ENCODE measurements at regions not wholly inside any gene's neighbourhood (a gene's known extent, or its start where the extent isn't known, plus 50 kb on each side); places are given as distances from the start of the nearest gene placed in this dataset.

DNA sequence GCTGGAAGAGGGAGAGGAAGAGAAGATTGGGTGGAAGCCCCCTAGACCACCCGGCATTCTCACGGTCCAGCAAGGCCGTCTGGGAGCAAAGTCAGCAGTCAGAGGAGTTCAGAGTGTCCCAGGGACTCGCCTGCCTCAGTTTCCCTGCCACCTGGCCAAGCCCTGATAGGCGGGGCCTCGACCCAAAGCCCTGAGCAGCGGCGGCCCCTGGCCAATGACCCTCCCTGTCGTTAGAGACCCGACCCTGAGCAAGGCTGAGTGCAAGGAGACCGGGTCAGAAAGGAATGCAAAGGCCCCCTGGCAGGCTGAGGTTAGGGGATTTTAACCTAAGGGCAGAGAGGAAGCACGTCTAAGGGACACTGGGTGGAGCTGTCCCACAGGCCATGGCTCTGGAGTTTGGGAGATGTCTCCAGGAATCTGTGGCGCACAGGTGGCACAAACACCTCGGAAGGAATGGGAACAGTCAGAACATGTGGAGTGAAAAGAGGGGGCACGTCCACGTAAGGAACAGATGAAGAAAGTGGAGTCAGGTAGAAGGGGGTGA is 196.8 kb upstream of the PDE1C start:
- no peak for DNase-seq (ENCODE audit: low read depth in 3 of 3)

DNA sequence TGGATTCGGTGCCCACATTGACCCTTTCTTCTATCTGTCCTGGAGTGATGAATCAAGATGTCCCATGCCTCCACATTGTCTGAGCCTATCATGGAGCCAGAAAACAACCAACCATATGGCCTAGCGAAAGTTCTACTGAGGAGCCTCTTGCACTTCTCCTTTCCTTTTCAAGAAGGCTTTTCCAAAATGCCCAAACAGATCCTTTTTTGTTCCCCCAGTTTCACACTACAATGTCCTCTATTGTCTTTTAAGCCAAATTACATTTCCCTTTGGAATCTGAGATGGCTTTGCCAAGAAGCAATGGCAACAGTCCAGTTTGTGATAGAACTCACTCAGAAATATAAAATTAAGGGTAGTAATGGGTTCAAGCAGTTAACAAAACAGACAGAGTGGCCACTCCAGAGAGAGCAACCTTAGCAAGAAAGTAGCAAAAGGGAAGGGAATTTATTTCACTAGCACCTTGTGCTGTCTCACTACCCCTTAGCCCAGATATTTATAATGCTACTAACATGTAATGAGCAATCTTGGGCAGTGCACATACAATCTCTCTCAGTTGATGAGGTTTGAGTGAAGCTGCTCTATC is 194.6 kb upstream of the PDE1C start:
- no peak for DNase-seq (ENCODE audit: low read depth in 3 of 3)

GRCh38 chr7:32263611-32264010 is 193.4 kb upstream of the PDE1C start:
- DNase-seq (ENCODE audit: low read depth in 3 of 3): no peak

DNA sequence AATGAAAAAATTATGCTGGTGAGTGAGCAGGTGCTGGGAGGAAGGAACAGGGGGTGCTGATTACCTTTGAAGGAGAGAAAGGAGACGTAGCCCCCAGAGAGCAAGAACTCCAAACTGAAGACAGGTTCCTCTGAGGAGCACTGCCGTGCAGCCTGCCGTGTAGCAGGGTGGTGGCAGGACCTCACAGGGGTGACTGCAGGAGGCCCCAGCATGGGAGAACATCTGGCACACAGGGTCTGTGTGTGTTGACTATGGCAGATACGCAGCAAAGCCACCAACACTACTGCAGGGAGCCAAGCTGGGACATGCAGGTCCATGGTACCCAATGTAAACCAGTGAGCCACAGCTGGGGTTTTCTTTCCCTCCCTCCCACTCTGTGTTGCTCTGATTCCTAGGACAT is 192.1 kb upstream of the PDE1C start:
- DNase-seq (ENCODE audit: low read depth in 3 of 3): no peak

GRCh38 chr7:32259931-32260596 is 189.9 kb upstream of the PDE1C start:
- DNase-seq (ENCODE audit: low read depth in 3 of 3): no peak

GRCh38 chr7:32258265-32258664 is 188.1 kb upstream of the PDE1C start:
- DNase-seq (ENCODE audit: low read depth in 3 of 3): no peak

DNA sequence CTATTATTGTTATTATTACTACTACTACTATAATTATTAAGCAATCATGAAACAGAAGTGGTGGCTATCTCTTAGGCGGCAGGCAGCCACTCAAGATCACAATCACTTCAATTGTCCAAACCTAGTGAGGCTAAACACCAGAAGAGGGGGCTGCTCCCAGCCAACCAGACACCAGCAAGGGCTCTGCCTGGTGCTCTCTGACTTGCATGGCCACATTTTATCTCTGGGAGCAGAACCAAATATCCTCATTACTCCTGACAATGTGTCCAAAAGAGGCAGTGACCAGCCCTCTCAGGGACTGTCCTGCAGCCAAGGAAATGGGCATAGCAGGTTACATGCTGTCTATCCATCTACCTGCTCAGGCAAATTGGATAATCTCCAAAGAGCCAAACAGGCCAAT is 187.4 kb upstream of the PDE1C start:
- DNase-seq (ENCODE audit: low read depth in 3 of 3): no peak

DNA sequence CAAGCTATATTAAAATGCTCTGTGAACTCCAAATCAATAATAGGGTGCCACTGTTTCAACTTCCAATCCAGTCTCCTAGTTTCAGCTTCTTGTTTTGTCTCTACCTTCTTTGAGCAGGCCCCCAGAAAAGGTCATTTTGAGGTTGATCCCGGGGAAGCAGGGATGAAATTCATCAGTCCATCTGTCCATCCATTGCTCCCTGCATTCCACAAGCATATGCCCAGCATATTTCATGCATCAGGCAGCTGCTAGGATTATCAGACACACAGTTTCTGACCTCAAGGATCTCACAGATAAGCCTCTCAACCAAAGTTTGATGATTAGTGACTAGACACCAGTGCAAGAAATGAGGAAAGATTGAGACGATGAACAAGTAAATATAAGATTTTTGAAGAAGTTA is 186.6 kb upstream of the PDE1C start:
- DNase-seq (ENCODE audit: low read depth in 3 of 3): no peak

DNA sequence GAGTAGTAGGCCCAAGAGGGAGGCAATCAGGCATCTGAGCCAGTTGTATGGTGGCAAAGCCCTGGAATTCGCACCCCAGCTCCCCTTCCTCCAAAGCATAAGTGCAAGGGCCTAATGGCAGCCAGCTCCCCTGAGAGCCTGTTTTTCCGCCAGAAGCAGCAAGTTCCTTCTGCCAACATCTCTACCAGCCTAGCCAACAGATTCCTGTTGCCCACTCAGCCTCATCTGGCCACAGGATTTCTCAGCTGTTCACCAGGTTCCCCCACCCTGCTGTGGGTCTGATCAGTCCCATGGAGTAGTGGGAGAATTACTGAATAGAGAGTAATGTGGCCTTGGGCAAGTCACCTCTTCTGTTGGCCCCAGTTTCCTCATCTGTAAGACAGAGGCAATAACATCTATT is 186.2 kb upstream of the PDE1C start:
- DNase-seq (ENCODE audit: low read depth in 3 of 3): no peak

- DNase-seq (ENCODE audit: low read depth in 3 of 3): no peak
Measured at GRCh38 chr7:32255036-32255435, 184.8 kb upstream of the PDE1C start.

DNA sequence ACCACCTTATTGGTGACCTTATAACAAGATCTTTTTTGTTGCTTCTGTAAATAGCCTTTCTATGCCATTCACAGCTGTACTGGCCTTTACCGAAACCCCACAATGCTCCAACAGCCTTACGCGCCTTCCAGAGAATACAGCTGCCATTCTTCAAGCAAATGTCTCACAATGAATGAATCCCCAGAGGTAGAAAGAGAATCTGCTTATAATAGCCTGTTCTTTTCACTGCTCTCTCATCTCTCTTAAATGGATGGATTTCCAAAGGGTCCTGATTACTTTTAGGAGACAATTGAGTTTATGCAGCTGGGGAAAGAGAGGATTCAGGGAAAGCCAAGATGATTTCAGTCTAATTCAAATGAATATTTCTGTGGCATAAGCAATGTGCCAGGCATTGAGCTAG is 183.1 kb upstream of the PDE1C start:
- no peak for DNase-seq (ENCODE audit: low read depth in 3 of 3)

DNA sequence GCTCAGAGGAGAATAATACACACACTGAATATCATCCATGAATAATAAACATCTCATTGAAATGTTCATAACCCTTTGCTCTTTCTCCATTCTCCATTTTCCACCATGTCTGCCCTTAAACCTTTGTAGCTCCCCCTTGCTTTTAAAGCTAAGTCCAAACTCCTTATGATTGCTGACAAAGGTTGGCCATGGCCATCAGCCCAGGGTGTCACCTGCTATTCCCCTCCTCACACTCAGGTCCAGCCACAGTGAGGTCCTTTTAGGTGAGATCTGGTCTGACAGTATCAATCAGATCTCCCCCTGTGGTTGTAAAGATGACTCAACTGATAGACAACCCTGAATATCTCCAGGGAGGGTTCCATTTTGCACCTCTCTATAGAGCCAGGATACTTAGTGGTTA is 181.5 kb upstream of the PDE1C start:
- no peak for DNase-seq (ENCODE audit: low read depth in 3 of 3)

DNA sequence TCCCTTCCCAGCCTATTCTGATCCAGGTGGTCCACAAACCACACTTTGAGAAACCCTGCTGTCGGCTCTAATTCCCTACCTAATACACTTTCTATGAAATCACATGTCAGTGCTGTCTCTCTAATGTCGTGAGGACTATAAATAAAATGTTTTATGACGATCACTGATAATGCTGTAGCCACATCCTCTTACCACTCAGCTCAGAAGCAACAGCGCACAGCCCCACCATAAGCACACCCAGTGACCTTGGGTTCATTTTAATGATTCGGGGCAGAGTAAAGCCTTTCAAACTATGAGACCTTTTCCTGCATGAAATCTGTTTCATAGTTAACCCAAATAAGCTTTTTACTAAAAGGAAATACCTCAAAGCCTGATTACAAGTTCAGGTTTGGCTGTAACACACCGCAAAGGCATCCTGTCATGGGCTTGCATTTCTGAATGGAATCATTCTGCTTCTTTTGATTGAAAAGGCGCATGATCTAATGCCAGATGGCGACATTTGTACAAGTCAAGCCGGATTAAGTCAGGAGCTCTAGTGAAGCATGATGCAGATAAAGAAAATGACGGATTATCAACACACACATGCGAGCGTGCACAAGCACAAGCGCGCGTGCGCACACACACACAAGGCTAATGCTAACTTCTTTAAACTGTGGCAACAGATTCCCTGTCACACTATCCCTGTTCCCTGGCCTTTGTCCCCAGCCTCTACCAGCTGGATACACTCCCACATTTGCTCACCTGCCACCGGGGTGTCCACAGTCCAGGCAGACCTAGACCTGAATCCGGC is 180.5 kb upstream of the PDE1C start:
- DNase-seq (ENCODE audit: low read depth in 3 of 3): no peak

DNA sequence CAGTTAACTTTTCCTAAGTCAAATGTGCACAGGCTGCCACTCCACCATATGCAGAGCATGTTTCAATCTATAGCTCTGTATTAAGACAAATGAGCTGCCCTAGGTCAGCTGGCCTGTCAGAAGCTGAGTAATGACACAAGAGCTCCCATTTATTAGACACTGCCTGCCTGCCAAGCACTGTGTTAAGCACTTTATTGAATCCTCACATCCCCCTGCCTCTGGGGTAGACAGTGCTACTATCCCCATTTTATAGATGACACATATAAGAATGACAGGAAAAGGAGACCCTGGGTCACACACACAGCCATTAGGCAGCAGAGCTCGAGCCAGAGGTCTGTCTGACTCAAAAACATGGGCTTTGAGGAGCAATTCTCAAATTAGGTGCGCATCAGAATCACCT is 179.8 kb upstream of the PDE1C start:
- no peak for DNase-seq (ENCODE audit: low read depth in 3 of 3)

DNA sequence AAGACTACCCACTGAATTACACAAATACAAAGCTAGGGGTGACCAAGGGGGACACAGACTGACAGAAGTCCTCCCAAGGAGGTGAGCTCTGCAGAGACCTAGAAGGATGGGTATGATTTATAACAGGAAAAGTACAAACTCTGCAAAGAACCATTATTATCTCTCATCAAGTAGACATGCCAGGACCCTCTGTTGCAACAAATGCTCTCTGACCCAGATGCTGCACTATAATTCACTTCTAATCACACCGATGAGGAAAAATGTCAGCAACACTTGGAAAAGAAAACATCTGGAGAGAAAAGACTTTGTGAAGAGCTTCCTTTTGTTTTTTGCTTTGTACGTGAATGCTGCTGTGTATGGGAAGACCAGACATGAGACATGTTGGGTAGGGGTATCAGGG is 178.3 kb upstream of the PDE1C start:
- DNase-seq (ENCODE audit: low read depth in 3 of 3): no peak

DNA sequence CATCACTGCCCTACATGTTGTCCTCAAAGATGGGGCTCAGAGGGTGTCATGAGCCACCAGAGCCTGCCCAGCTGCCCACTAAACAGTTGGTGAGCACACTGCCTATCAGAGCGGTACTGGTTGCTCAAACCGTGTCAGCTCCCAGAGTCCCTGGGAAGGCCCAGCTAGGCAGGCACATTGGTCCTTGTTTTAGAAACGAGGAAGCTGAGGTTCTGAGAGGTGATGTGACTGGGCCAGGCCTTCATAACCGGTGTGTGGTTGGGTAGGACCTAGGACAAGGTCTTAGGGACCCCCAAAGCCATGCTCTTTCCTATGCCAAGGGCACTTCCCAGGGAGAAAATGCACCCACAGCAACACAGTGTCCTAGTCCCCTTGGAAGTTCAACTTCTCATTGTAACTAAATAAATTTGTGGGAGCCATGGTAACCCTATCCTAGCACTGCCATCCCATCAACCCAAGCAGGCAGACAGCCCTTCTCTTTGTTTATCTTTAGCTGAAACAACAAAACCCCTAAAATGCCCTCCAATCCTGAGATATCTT is 174.7 kb upstream of the PDE1C start:
- no peak for DNase-seq (ENCODE audit: low read depth in 3 of 3)

DNA sequence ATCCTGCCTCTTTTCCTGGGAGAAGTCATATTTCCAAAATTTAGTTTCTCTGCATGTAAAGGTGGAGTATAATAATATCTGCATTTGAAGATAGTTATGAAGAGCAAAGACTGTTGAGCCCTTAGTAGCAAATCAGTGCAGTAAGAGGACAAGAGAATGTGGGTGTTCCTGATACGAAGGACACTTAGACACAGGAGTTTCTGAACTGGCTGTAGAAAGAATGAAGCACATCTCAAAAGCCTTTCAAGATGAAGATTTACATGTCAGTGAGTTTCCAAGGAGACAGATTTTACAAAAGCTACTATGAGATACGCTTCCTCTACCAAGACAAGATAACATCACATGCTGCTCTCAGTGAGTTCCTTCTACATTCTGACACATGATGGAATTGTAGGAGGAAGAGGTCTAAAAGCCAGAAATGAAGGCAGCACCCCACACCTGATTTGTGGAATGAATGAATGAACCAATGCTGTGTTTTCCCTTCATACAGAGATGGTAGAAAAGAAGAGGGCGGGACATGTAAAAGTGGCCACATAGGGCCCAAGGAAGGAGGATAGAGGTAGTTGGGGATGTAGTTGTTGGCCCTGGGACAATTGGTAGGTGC is 173.6 kb upstream of the PDE1C start:
- no peak for DNase-seq (ENCODE audit: low read depth in 3 of 3)

GRCh38 chr7:32242436-32242835 is 172.2 kb upstream of the PDE1C start:
- no peak for DNase-seq (ENCODE audit: low read depth in 3 of 3)

DNA sequence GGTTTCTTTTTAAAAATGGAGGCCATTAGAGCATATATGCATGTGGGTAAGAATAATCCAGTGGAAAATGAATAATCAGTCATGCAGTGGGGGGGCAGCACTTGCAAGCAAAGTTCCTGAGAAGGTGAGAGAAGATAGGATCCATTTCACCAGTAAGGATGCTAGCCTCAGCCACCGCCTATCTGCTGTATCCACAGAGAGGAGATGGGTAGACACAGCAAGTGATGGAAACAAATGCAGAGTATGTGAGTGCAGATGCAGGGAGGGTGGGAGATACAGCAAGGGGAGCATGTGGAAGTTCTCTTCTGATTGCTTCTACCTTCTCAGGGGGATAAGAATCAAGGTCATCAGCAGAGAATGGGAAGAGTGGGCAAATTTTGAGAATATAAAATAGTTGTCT is 171.4 kb upstream of the PDE1C start:
- DNase-seq (ENCODE audit: low read depth in 3 of 3): no peak

DNA sequence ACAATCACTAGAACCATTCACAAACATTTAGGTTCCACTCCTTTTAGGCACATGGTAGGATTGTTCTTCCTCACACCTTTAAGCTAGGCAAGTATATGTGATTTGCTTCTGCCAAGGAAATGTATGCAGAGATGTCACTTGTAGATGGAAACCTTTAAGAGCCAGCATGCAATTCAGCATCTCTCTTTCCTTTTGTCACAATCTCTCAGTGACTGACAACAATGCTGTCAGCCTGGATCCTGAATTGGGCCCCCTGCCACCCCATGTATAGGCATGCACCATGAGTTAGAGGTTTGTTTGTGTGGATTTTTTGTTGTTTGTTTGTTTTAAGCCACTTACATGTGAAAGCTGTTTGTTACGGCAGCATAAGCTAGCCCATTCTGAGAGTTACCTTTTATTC is 169.6 kb upstream of the PDE1C start:
- DNase-seq (ENCODE audit: low read depth in 3 of 3): no peak

GRCh38 chr7:32228601-32229000 is 158.4 kb upstream of the PDE1C start:
- DNase-seq (ENCODE audit: low read depth in 3 of 3): no peak

DNA sequence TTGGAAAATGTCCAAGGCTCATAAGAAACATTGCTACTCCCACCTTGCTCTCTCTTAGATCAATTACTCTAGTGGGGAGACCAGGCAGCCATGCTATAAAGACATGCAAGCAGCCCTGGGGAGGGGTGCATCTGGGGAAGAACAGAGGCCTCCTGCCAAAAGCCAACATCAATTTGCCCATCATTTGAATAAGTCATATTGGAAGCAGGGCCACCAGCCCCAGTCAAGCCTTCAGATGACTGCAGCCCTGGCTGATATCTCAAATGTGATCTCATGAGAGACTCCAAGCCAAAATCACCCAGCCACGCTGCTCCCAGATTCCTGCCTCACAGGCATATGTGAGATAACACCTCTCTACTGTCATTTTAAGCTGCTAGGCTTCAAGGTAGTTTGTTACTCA is 157.5 kb upstream of the PDE1C start:
- DNase-seq (ENCODE audit: low read depth in 3 of 3): no peak
